ENCODE measurements at regions not wholly inside any gene's neighbourhood (a gene's known extent, or its start where the extent isn't known, plus 50 kb on each side); places are given as distances from the start of the nearest gene placed in this dataset.
"Not testable (repeated sequence)": the region's sequence is repeated elsewhere in the genome, so short reads cannot be mapped to it uniquely, and the experiment has no call there.

- POLR2A ChIA-PET; DNase-seq; H3K4me1 Mint-ChIP-seq (ENCODE audit: low read depth); H3K36me3 Mint-ChIP-seq; H3K27ac Mint-ChIP-seq; H3K4me3 Mint-ChIP-seq; H3K9me3 Mint-ChIP-seq: not testable (repeated sequence)
- intact Hi-C loops (cut with micrococcal nuclease) = loop anchor here (10.0 kb wide), 1 partner anchor 66 kb away; no protein-coding TSS in a partner anchor
- peaks cover 23% of the 10 kb centered on the region for H3K27me3 Mint-ChIP-seq
- CTCF ChIA-PET = interaction anchor here (0.8 to 1.3 kb wide), 3 partner anchors 11 to 209 kb away, joined by 3 to 4 read pairs (median 3); no protein-coding TSS in a partner anchor
Observed at GRCh38 chr20:17891131-17891530, 77.5 kb downstream of the SNX5 start.

DNA sequence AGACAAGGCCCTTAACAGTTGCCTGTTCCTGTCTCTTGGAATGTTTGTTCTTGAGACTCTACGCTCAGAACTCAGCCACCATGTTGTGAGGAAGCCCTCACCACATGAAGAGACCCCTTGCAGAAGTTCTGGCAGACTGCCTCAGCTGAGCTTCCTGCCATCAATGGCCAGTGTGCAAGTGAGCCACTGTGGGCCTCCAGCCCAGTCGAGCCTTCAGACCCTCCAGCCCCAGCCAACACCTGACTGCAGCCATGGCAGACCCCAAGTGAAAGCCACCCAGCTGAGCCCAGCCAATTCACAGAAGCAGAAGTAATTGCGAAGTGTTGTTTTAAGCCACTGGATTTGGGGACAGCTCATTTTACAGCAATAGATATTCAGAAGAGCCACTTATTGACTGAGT lies 78.3 kb downstream of the SNX5 start:
- Mint-ChIP-seq H3K36me3 (no peaks in the 10 kb centered on the region), H3K4me1 (ENCODE audit: low read depth) (peaks cover under 1% of the 10 kb centered on the region), H3K27ac (no peak overlapping the region), H3K27me3 (peaks cover 17% of the 10 kb centered on the region), H3K9me3 (peaks cover 9% of the 10 kb centered on the region), H3K4me3 (no peak overlapping the region)
- POLR2A ChIA-PET = no interaction called here
- DNase-seq = no peak
- CTCF ChIA-PET = interaction anchor here (1.3 kb wide), 1 partner anchor 208 kb away, joined by 3 read pairs; no protein-coding TSS in a partner anchor
- intact Hi-C loops (cut with micrococcal nuclease) = loop anchor here (10.0 kb wide), 1 partner anchor 66 kb away; no protein-coding TSS in a partner anchor

GRCh38 chr20:17889226-17889625 lies 79.4 kb downstream of the SNX5 start:
- Mint-ChIP-seq H3K27me3 (peaks cover 16% of the 10 kb centered on the region), H3K36me3 (no peaks in the 10 kb centered on the region), H3K9me3 (peaks cover 9% of the 10 kb centered on the region), H3K4me3 (no peak overlapping the region), H3K4me1 (ENCODE audit: low read depth) (no peaks in the 10 kb centered on the region), H3K27ac (no peak overlapping the region)
- intact Hi-C loops (cut with micrococcal nuclease) = no loop called here
- no peak for DNase-seq
- POLR2A ChIA-PET = no interaction called here
- CTCF ChIA-PET = no interaction called here

DNA sequence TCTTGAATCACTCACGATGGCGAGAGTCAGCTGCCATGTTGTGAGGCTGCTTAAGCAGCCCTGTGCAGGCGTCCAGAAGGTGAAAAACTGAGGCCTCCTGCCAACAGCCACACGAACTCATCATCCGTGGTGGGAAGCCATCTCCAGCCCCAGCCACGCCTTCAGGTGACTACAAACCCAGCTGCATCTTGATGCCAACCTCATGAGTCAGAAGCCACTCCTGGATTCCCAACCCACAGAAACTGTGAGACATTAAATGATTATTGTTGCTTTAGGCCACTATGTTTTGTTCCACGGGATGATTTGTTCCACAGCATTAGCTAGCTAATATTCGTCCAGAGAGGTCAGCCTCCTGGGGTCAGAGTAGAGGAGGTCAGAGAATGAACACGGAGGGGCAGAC lies 80.5 kb downstream of the SNX5 start:
- Mint-ChIP-seq H3K27ac (peak overlapping the region; percentile 29), H3K27me3 (peaks cover 16% of the 10 kb centered on the region), H3K4me3 (no peak overlapping the region), H3K36me3 (no peaks in the 10 kb centered on the region), H3K4me1 (ENCODE audit: low read depth) (no peaks in the 10 kb centered on the region), H3K9me3 (peaks cover 9% of the 10 kb centered on the region)
- ChIA-PET POLR2A (no interaction called here), CTCF (interaction anchor here (1.0 kb wide), 1 partner anchor 11 kb away, joined by 3 read pairs; no protein-coding TSS in a partner anchor)
- DNase-seq = no peak
- intact Hi-C loops (cut with micrococcal nuclease) = no loop called here

DNA sequence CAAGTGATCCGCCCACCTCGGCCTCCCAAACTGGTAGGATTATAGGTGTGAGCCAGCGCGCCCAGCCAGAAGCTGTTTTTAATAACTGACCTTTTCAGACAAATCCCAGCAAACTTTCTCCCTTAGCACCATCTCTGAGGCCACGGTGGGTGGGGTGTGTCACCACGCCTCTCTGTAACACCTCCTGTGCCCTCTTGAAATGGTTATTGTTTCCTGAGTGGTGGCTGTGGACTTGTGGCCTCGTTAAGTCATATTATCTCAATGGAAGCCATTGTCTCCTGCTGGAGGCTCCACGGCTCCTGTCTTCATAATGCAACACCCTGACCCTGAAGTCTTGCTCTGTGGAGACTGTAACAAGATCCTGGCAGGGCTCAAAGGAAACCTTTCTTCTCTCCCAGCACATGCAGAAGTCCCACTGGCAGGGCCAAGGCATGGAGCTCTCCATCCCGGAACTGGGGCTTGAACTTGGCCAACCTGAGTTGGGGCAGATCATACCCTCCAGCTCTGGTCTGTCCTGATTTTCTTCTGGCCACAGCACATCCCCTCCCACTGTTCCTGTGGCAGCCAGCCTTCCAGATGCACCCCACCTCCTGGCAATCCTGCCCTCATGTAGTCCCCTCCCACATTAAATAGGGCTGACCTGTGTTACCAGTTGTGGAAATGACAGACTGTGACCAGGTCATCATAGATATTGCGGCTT lies 81.1 kb downstream of the SNX5 start:
- peaks cover 12% of the 10 kb centered on the region for H3K27me3 Mint-ChIP-seq
- H3K4me3 Mint-ChIP-seq = no peak overlapping the region
- H3K9me3 Mint-ChIP-seq = peaks cover 9% of the 10 kb centered on the region
- intact Hi-C loops (cut with micrococcal nuclease) = no loop called here
- H3K27ac Mint-ChIP-seq = no peak overlapping the region
- POLR2A ChIA-PET = no interaction called here
- H3K4me1 Mint-ChIP-seq (ENCODE audit: low read depth) = no peaks in the 10 kb centered on the region
- no peaks in the 10 kb centered on the region for H3K36me3 Mint-ChIP-seq
- CTCF ChIA-PET = no interaction called here
- DNase-seq = no peak

- Mint-ChIP-seq H3K27ac (no peak overlapping the region), H3K9me3 (peaks cover 9% of the 10 kb centered on the region), H3K4me1 (ENCODE audit: low read depth) (no peaks in the 10 kb centered on the region), H3K4me3 (no peak overlapping the region), H3K27me3 (peaks cover 8% of the 10 kb centered on the region), H3K36me3 (no peaks in the 10 kb centered on the region)
- no peak for DNase-seq
- intact Hi-C loops (cut with micrococcal nuclease) = no loop called here
- POLR2A ChIA-PET = no interaction called here
- CTCF ChIA-PET = interaction anchor here (1.4 kb wide), 1 partner anchor 12 kb away, joined by 3 read pairs; no protein-coding TSS in a partner anchor
Observed at GRCh38 chr20:17885544-17885943, 83.0 kb downstream of the SNX5 start.

DNA sequence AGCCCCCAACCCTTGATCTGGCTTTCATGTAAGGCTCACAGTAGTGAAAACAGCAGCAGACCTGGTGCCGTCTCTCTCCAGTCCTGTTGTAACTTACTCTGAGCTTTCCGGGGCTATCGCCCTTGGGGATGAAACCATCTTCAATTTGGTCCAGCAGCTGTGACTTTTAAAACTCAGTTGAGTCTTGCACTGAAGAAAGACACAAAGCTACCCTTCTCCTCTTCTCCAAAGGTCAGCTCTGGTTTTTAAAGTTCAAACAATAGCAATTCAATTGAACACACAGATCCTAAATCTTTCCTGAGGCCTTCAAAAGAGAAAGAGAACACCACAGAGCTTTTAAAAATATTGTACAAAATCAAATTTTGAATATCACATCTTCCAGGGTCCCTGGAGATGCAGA lies 83.5 kb downstream of the SNX5 start:
- Mint-ChIP-seq H3K27ac (no peak overlapping the region), H3K4me3 (no peak overlapping the region), H3K4me1 (ENCODE audit: low read depth) (no peaks in the 10 kb centered on the region), H3K27me3 (peaks cover 3% of the 10 kb centered on the region), H3K9me3 (peaks cover 4% of the 10 kb centered on the region), H3K36me3 (no peaks in the 10 kb centered on the region)
- no peak for DNase-seq
- intact Hi-C loops (cut with micrococcal nuclease) = no loop called here
- CTCF ChIA-PET = interaction anchor here (1.4 kb wide), 1 partner anchor 12 kb away, joined by 3 read pairs; no protein-coding TSS in a partner anchor
- POLR2A ChIA-PET = no interaction called here

DNA sequence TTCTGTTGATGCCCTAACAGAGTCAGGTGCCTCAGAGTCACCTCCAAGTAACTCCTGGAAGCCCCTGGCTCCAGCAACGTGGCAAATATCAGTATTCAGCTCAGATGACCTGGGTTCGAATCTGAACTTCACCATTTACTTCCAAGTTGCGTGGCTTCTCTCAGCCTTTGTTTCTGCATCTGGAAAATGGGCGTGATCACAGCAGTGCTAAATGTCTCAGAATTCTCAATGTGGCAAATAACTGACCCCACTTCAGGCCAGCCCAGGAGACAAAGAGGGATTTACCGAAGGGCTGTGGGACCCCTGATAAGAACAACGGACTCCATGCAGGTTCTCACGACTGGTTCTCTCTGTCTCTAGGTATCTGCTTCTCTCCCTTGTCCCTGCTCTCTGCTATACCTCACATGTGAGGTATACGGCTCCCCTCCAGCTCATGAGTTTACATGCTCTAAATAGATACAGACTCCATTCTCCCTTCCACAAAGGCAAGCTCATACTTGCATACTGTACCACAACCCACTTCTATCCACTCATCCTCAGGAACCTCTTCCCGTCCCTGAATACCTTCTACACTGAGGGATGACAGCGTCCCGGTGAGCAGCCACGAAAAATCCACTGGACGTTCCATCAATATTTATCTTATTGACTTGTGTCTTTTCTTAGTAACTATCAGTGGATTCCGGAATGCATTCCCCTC lies 84.1 kb downstream of the SNX5 start:
- Mint-ChIP-seq H3K27ac (no peak overlapping the region), H3K9me3 (no peaks in the 10 kb centered on the region), H3K4me1 (ENCODE audit: low read depth) (no peaks in the 10 kb centered on the region), H3K4me3 (no peak overlapping the region), H3K36me3 (no peaks in the 10 kb centered on the region), H3K27me3 (peaks cover 2% of the 10 kb centered on the region)
- intact Hi-C loops (cut with micrococcal nuclease) = no loop called here
- DNase-seq = no peak
- POLR2A ChIA-PET = no interaction called here
- CTCF ChIA-PET = interaction anchor here (0.9 to 1.4 kb wide), 2 partner anchors 11 to 111 kb away, joined by 3 read pairs; no protein-coding TSS in a partner anchor

DNA sequence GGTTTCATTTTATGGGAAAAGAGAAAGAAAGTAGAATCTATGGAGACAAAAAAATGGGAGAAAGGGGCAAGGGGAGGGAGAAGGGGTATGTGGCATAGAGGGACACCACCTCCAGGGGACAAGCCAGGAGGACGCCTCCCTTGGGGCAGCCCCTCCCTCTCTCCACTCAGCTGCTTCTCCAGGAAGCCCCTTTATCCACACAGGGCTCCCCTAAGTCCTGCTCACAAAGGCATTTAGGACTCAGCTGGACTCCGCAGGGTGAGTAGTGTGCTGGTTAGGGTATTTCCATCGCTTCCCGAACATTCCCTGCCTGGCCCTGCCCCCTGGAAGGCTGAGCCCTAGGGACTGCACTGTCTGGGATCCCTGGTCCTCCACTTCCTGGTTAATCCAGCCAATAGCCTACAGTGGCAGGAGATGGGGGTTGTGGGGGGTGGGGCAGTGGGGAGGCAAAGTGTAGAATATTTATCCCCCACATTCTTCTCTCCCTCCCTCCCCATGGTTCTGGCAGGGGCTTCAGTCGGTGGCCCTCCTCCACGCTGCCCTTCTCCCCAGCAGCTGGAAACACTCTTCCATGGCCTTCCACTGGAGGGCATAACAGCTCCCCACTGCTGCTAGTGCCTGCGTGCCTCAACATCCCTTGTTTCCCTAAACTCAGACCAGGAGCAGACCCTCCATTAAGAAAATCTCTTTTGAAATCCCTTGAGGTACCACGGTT lies 84.8 kb downstream of the SNX5 start:
- Mint-ChIP-seq H3K27me3 (peaks cover 2% of the 10 kb centered on the region), H3K4me1 (ENCODE audit: low read depth) (peaks cover 5% of the 10 kb centered on the region), H3K36me3 (no peaks in the 10 kb centered on the region), H3K9me3 (no peaks in the 10 kb centered on the region), H3K27ac (no peak overlapping the region), H3K4me3 (no peak overlapping the region)
- DNase-seq = no peak
- POLR2A ChIA-PET = no interaction called here
- CTCF ChIA-PET = interaction anchor here (0.6 to 0.9 kb wide), 2 partner anchors 9 to 112 kb away, joined by 3 read pairs; no protein-coding TSS in a partner anchor
- intact Hi-C loops (cut with micrococcal nuclease) = no loop called here

DNA sequence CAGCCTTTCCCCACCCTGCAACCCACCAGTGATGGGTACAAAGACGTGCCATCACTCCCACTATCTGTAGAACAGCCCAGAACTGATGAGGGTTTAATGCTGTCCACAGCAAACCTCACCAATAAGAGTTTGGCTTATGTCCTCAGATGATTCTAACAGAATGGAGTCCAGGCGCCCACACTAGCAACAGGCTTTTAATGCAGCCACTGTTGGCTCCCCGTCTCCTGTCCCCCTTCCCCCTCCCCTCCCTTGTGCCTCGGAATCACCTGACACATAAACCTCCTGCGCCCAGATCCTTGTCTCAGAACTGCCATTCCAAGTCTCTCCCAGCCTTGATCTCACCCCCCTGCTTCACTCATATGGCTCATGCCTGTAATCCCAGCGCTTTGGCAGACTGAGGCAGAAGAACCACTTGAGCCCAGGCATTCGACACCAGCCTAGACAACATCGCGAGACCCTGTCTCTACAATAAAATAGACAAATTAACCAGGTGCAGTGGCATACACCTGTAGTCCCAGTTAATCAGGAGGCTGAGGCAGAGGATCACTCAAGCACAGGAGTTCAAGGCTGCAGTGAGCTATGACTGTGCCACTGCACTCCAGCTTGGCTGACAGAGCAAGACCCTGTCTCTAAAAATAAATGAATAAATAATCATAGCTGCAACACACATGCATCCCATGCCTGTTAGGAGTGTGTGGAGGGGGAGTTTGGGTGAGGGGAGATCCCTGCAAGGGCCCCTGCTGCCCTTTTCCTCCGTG lies 85.6 kb downstream of the SNX5 start:
- Mint-ChIP-seq H3K4me3 (no peak overlapping the region), H3K27ac (no peak overlapping the region)
- CTCF ChIA-PET = no interaction called here

GRCh38 chr20:17882065-17882833 lies 86.3 kb downstream of the SNX5 start:
- H3K4me1 Mint-ChIP-seq (ENCODE audit: low read depth) = peaks cover 11% of the 10 kb centered on the region
- no peak overlapping the region for H3K4me3 Mint-ChIP-seq
- ChIA-PET POLR2A (no interaction called here), CTCF (interaction anchor here (0.5 kb wide), 1 partner anchor 147 kb away, joined by 4 read pairs; no protein-coding TSS in a partner anchor)
- H3K9me3 Mint-ChIP-seq = no peaks in the 10 kb centered on the region
- intact Hi-C loops (cut with micrococcal nuclease) = no loop called here
- no peak overlapping the region for H3K27ac Mint-ChIP-seq
- no peaks in the 10 kb centered on the region for H3K36me3 Mint-ChIP-seq
- H3K27me3 Mint-ChIP-seq = no peaks in the 10 kb centered on the region
- DNase-seq = no peak

More for the DNA sequence above, 85.6 kb downstream of the SNX5 start:
- H3K4me1 Mint-ChIP-seq (ENCODE audit: low read depth) = peaks cover 10% of the 10 kb centered on the region
- H3K9me3 Mint-ChIP-seq = no peaks in the 10 kb centered on the region
- H3K36me3 Mint-ChIP-seq = no peaks in the 10 kb centered on the region
- no peak for DNase-seq
- intact Hi-C loops (cut with micrococcal nuclease) = no loop called here
- H3K27me3 Mint-ChIP-seq = no peaks in the 10 kb centered on the region
- POLR2A ChIA-PET = no interaction called here

All from activated CD4-positive, alpha-beta memory T cell treated with anti-CD3 and anti-CD28 coated beads for 36 hours (primary cell).